B cell (primary cell): ENCODE measurements at regions not wholly inside any gene's neighbourhood (a gene's known extent, or its start where the extent isn't known, plus 50 kb on each side); places are given as distances from the start of the nearest gene placed in this dataset.

Source experiments
- CTCF ChIP-seq: fragments of 200-600 bp; IDR thresholded peaks from one replicate; pipeline ENCODE4 v1.8.0; 2022; ENCODE audit warnings: antibody characterized with exemption, mild to moderate bottlenecking
- EZH2 ChIP-seq: IDR thresholded peaks from 2 replicates; pipeline ENCODE4 v1.6.1; 2012; ENCODE audit warnings: borderline replicate concordance, low read depth, mild to moderate bottlenecking, moderate library complexity, low read length; ENCODE audit not compliant: insufficient read depth, poor library complexity, severe bottlenecking

- TF ChIP-seq CTCF: no peak
- no peak for TF ChIP-seq EZH2
These were observed 414.0 kb downstream of the MAFB start for GRCh38 chr20:40274912-40275533.
